ENCODE measurements at regions not wholly inside any gene's neighbourhood (a gene's known extent, or its start where the extent isn't known, plus 50 kb on each side); places are given as distances from the start of the nearest gene placed in this dataset.

- Mint-ChIP-seq H3K27me3 (ENCODE audit: low read depth, poor library complexity) (no peaks in the 10 kb centered on the region), H3K27ac (no peak overlapping the region), H3K36me3 (ENCODE audit: low read depth) (no peaks in the 10 kb centered on the region), H3K9me3 (no peaks in the 10 kb centered on the region), H3K4me1 (no peaks in the 10 kb centered on the region), H3K4me3 (no peak overlapping the region)
- no peak for DNase-seq
- TF ChIP-seq CTCF (IDR thresholded peaks at IDR 0.05), result no peak
Measured at GRCh38 chr1:72341661-72342060, 59.3 kb upstream of the NEGR1 start.

- H3K36me3 Mint-ChIP-seq (ENCODE audit: low read depth), result no peaks in the 10 kb centered on the region
- H3K4me1 Mint-ChIP-seq, result no peaks in the 10 kb centered on the region
- H3K4me3 Mint-ChIP-seq, result no peak overlapping the region
- no peak overlapping the region for H3K27ac Mint-ChIP-seq
- TF ChIP-seq CTCF (IDR thresholded peaks at IDR 0.05), result no peak
- H3K27me3 Mint-ChIP-seq (ENCODE audit: low read depth, poor library complexity), result no peaks in the 10 kb centered on the region
- no peak for DNase-seq
- H3K9me3 Mint-ChIP-seq, result no peaks in the 10 kb centered on the region
Measured at GRCh38 chr1:72336776-72337175, 54.4 kb upstream of the NEGR1 start.

Measured in nephron progenitor cell (in vitro differentiated cells).